Esophagus muscularis mucosa (tissue), 4 donors: ENCODE measurements at regions not wholly inside any gene's neighbourhood (a gene's known extent, or its start where the extent isn't known, plus 50 kb on each side); places are given as distances from the start of the nearest gene placed in this dataset.

Experiments used
- DNase-seq: peaks from one replicate; pipeline ENCODE4 v3.0.0-alpha.2; 2017; ENCODE audit errors: extremely low spot score
- H3K27ac ChIP-seq, 4 donors: fragments of 200-600 bp; sonication (generic); replicated peaks in 1 of 4; 1 replicate in 3 of 4; 2 replicates in 1 of 4; pipeline ENCODE4 v1.5.1; 2016 to 2019; ENCODE audit warnings: mild to moderate bottlenecking in 1 of 4
- H3K27me3 ChIP-seq, 4 donors: fragments of 200-600 bp; sonication (generic); one replicate each; pipeline versions ENCODE4 v1.5.1 to v1.6.0; 2016 to 2019
- H3K36me3 ChIP-seq, 4 donors: fragments of 200-600 bp; sonication (generic); one replicate each; pipeline ENCODE4 v1.5.1; 2016 to 2019
- H3K4me1 ChIP-seq, 4 donors: fragments of 200-600 bp; sonication (generic); one replicate each; pipeline ENCODE4 v1.5.1; 2016 to 2019
- H3K4me3 ChIP-seq, 4 donors: fragments of 200-600 bp; sonication (generic); 1 replicate in 2 of 4; 2 replicates in 2 of 4; pipeline ENCODE4 v1.5.1; 2016 to 2019; ENCODE audit warnings: mild to moderate bottlenecking in 4 of 4, moderate library complexity in 1 of 4
- H3K9me3 ChIP-seq, 4 donors: fragments of 200-600 bp; sonication (generic); 1 replicate in 3 of 4; 2 replicates in 1 of 4; pipeline ENCODE4 v1.5.1; 2016 to 2019
- EP300 ChIP-seq: sonication (generic); formaldehyde crosslinking; IDR thresholded peaks from one replicate; pipeline ENCODE4 v1.6.1; 2017; ENCODE audit warnings: antibody characterized with exemption
- POLR2A ChIP-seq: fragments of 450-650 bp; IDR thresholded peaks from one replicate; pipeline ENCODE4 v1.6.1; 2017; ENCODE audit warnings: antibody characterized with exemption, moderate library complexity, mild to moderate bottlenecking, low read depth
- POLR2AphosphoS5 ChIP-seq, 2 donors: sonication (generic); formaldehyde crosslinking; IDR thresholded peaks; one replicate each; pipeline ENCODE4 v1.6.1; 2017; ENCODE audit warnings: antibody characterized with exemption in 2 of 2
- WGBS: methylation state at CpG from one replicate; pipeline ENCODE4 v1.1.5; 2018; 5-methylcytosine and 5-hydroxymethylcytosine counted together
- intact Hi-C: fragments of 100-400 bp; cut with DNase I; formaldehyde crosslinking; loops from one replicate; pipeline ENCODE4 v1.15.1; 2023
- TF ChIP-seq, protein P1 (sequence below), 3 experiments: fragments of 200-600 bp in 2 of 3; fragments of 450-650 bp in 1 of 3; sonication (generic) in 2 of 3; IDR thresholded peaks; one replicate each; pipeline ENCODE4 v1.5.1; 2017 to 2019; ENCODE audit warnings: antibody characterized with exemption in 3 of 3, mild to moderate bottlenecking in 2 of 3, moderate library complexity in 1 of 3

DNA sequence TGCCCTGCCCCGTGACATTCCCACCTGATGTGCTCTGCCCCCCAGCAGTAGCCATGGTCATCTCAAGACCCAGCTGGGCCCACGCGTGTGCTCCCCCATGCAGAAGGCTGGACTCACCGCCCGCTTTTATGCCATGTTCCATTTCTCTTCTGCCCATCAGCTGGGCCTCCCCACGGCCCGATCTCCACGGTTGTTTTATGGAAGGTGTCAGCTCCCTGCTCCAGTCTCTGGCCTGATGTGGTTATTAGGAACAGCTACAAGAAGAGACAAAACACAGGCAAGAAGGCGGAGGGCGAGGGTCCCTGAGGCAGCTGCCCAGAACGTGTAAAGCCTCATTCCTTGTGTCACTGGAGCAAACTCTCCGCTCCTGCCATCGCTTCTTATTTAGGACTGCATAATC, 50.2 kb upstream of the DISP3 start:
- no peak overlapping the region for H3K4me3 ChIP-seq
- DNase-seq: no peak
- no peaks in the 10 kb centered on the region for H3K9me3 ChIP-seq
- no peaks in the 10 kb centered on the region for H3K36me3 ChIP-seq
- no peak overlapping the region for H3K27ac ChIP-seq
- H3K4me1 ChIP-seq: no peaks in the 10 kb centered on the region
- TF ChIP-seq POLR2A: no peak
- no peak for TF ChIP-seq POLR2AphosphoS5 (IDR thresholded peaks at IDR 0.05)
- TF ChIP-seq, protein P1, sequence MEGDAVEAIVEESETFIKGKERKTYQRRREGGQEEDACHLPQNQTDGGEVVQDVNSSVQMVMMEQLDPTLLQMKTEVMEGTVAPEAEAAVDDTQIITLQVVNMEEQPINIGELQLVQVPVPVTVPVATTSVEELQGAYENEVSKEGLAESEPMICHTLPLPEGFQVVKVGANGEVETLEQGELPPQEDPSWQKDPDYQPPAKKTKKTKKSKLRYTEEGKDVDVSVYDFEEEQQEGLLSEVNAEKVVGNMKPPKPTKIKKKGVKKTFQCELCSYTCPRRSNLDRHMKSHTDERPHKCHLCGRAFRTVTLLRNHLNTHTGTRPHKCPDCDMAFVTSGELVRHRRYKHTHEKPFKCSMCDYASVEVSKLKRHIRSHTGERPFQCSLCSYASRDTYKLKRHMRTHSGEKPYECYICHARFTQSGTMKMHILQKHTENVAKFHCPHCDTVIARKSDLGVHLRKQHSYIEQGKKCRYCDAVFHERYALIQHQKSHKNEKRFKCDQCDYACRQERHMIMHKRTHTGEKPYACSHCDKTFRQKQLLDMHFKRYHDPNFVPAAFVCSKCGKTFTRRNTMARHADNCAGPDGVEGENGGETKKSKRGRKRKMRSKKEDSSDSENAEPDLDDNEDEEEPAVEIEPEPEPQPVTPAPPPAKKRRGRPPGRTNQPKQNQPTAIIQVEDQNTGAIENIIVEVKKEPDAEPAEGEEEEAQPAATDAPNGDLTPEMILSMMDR (IDR thresholded peaks at IDR 0.05): no peak
- no peak for TF ChIP-seq EP300
- 78% methylated on average over 13 of the region's 13 CpGs for WGBS
- peaks cover 0 to 28% (median 0%) of the 10 kb centered on the region in 4 donors for H3K27me3 ChIP-seq
- intact Hi-C loops: no loop called here
